ENCODE measurements at regions not wholly inside any gene's neighbourhood (a gene's known extent, or its start where the extent isn't known, plus 50 kb on each side); places are given as distances from the start of the nearest gene placed in this dataset.
A peak's percentile ranks its signal among the peaks of the same experiment; 100 is the strongest.
"Not testable (repeated sequence)": the region's sequence is repeated elsewhere in the genome, so short reads cannot be mapped to it uniquely, and the experiment has no call there.

DNA sequence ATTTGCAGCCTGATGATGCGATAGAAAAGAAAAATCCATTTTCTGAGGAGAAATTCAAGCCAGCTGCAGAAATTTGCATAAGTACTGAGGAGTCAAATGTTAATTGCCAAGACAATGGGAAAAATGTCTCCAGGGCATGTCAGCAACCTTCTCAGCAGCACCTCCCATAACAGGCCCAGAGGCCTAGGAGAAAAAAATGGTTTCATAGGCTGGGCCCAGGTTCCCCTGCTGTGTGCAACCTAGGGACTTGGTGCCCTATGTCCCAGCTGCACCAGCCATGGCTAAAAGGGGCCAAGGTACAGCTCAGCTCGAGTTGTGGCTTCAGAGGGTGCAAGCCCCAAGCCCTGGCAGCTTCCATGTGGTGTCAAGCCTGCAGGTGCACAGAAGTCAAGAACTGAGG, 144.8 kb upstream of the PRKD1 start:
- not testable (repeated sequence) for DNase-seq

GRCh38 chr14:30077946-30078345, 150.3 kb upstream of the PRKD1 start:
- DNase-seq: no peak

DNA sequence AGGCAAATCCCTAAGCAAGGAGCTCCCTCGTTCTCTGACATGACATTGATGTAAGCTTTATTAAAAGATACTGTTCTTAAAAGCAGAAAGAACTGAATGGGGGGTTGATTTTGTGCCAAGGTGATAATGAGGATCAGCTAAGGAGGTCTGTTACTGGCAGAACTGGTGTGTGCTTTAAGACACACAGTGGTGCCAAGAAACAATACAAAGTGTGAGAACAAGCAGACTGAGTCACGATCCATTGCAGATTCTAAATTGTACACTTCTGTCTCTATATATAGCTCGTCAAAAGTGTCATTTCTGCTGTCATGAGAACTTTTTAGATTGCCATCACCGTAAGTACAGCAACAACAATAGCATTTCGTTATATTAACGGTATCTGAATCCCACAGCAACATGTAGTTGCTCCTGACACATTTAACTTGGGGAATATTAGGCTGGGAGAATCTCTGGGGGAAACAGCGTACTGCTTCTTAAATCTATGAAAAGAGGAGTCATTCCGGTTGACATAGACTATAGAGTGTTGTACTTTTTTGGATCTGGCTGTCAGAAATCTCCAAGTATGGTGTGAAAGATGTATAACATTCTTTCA, 151.3 kb upstream of the PRKD1 start:
- no peak for DNase-seq

- no peak for DNase-seq
Observed at GRCh38 chr14:30082486-30082885, 154.8 kb upstream of the PRKD1 start.

GRCh38 chr14:30084811-30085210, 157.2 kb upstream of the PRKD1 start:
- no peak for DNase-seq

- DNase-seq: no peak
Observed at GRCh38 chr14:30085943-30086342, 158.3 kb upstream of the PRKD1 start.

GRCh38 chr14:30088620-30089019, 161.0 kb upstream of the PRKD1 start:
- no peak for DNase-seq

GRCh38 chr14:30108975-30109700, 181.5 kb upstream of the PRKD1 start:
- peak; percentile 7 for DNase-seq

DNA sequence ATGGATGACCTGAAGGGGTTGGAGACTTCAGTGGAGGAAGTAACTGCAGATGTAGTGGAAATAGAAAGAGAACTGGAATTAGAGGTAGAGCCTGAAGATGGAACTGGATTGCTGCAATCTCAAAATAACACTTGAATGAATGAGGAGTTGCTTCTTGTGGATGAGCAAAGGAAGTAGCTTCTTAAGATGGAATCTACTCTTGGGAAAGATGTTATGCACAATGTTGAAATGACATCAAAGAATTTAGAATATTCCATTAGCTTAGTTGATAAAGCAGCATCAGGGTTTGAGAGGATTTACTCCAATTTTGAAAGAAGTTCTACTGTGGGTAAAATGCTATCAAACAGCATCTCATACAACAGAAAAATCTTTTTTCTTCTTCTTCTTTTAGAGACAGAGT, 186.4 kb upstream of the PRKD1 start:
- no peak for DNase-seq

DNA sequence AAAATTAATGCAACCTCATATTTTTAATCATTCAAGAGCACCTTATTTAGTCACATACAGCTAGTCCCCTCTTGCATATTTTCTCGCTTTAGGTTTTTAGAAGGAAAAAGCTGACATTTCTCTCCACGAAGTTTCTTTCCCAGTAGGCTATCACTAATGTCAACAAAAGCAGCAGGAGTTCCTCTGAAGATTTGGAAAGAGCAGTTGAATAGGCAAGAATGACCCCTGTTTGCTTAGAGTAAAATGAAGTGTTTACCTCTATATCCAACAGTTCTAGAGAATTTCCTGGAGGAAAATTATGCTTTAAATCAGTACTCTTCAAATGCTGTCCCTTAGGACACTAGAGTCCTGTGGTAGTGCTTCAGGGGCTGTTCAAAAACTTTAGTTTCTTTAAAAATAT, 188.1 kb upstream of the PRKD1 start:
- peak; percentile 2 for DNase-seq

- no peak for DNase-seq
Observed at GRCh38 chr14:30118992-30119640, 191.5 kb upstream of the PRKD1 start.

DNA sequence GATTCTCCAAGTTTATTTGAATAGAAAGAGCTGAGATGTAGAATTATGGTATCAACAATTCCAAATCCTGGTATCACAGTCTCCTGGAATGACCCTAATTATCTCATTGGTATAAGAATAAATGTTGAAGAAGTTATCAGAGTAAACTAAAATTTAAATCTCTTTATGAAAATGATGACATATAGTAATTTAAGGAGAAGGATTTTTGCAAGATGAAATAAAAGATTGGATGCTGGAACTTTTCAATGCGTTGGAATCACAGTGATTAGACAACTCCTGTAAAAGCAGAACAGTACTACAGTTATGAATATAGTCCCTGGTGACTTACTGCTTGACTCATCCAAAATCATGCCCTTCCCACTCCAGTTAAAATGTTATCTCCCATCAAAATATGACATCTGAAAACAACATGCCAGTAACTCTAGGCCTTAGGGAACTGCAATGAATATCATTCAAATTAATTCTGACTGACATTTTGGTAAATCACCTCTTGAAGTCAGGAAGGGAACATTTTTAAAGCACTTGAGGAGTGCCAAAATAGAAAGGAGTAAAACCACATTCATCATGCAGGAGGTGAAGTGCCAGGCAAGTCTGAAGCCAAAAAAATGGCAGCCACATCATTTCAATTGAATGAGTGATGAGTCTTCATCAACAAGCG, 197.8 kb upstream of the PRKD1 start:
- peak; percentile 3 for DNase-seq

GRCh38 chr14:30129807-30130206, 202.2 kb upstream of the PRKD1 start:
- DNase-seq: no peak

DNA sequence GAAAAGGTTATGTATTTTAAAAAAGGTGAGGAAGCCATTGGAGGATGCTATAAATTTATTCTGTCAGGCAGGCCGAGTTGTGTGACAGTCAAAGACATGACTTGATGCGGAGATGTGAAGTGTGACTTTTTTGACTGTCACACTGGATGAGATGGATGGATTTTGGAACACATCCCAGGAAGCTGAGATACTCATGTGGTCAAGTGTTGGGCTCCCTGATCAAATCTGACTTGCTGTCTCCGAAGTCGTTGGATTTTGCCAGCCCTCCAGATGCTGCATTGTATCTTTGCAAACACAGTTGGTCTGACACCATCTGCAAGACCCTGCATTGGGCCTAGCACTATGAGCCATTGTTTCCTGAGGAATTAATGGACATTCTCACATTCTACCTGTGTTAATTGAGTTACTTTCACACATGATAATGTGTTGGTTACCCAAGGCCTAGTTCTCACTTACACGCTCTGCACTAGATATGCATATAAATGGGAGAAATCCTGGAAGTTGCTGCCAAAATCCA, 204.0 kb upstream of the PRKD1 start:
- DNase-seq: no peak

DNA sequence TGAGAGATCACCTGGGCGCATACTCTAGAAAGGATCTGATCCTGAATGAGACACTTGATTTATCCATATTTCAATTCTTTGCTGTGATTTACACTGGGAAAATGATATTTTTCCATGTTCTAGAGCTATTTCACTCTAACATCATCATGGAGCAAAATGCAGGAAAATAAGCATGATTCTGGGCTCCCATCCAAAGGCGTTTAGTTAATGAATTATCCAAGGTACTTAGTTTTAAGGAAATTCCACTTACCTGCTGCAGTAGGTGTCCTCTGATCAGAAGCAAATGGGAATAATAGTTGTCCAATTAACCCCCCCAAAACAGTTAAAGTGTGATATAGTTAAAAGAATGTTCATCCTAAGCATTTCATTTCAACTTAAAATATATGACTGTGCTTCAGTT, 204.5 kb upstream of the PRKD1 start:
- DNase-seq: no peak

DNA sequence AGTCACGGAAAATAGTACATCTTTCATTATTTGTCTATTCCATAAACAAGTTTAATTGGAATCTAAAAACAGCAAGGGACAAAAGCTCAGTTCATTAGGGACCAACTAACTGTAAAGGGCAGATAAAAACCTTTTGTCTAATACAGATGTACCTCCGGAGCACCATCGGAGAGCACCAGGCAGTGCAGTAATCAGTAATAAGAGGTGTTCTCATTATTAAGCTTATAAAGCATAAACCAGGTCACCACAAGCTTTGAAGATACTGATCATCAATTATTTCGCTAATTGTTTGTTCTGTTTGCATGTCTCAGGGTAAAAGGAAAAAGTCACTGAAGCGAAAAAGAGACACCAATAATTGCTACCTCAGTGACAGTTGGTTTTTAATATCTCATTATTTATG, 207.3 kb upstream of the PRKD1 start:
- no peak for DNase-seq

- DNase-seq: no peak
Observed at GRCh38 chr14:30138567-30138966, 210.9 kb upstream of the PRKD1 start.

GRCh38 chr14:30142216-30142615, 214.6 kb upstream of the PRKD1 start:
- no peak for DNase-seq

- peak; percentile 6 for DNase-seq
Observed at GRCh38 chr14:30143627-30144026, 216.0 kb upstream of the PRKD1 start.

DNA sequence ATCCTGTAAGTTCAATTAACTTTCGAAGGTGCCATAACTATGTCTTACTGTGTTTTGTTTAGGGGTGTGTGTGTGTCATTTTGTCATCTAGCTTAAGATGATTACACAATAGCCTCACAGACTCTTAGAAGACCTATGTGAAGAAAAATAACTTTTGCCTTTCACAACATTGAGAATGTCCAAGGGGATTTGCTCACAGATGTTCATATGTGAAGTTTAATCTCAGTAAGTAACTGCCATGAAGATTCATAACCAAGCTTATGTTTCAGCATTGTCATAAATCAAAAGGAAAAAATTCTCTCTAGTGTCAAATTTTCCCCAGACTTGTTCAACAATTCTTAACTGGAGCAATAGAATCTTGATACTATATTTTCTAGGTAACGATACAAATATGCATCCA, 226.1 kb upstream of the PRKD1 start:
- no peak for DNase-seq

DNA sequence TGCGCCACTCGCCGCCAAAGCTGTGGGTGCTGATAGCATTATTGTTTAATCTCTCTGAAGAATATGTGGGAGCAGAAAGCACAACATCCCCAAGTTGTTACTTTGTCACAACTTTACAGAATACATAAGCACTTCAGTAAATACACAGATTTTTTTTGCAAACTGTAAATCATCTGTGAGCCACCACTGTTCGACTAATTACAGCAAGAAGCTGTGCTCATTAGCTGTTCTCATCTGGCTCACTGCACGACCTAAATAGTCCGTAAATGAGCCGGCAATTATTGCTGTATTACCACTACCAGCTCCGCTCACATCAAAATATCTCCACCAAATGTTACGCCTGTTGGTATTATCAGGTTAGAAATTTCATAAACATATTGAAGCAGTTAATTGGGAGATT, 228.9 kb upstream of the PRKD1 start:
- no peak for DNase-seq

GRCh38 chr14:30158299-30158698, 230.7 kb upstream of the PRKD1 start:
- no peak for DNase-seq

- peak; percentile 4 for DNase-seq
Observed at GRCh38 chr14:30159374-30159773, 231.7 kb upstream of the PRKD1 start.
